ENCODE measurements at regions not wholly inside any gene's neighbourhood (a gene's known extent, or its start where the extent isn't known, plus 50 kb on each side); places are given as distances from the start of the nearest gene placed in this dataset.
A peak's percentile ranks its signal among the peaks of the same experiment; 100 is the strongest.

GRCh38 chr12:93318720-93319522 lies 58.8 kb upstream of the NUDT4 start:
- CTCF ChIA-PET = interaction anchor here (0.7 kb wide), 1 partner anchor 342 kb away, joined by 3 read pairs; no protein-coding TSS in a partner anchor
- H3K36me3 ChIP-seq (ENCODE audit: control insufficient read depth in 2 of 2, insufficient read depth in 1 of 2, low read length in 2 of 2) = no peaks in the 10 kb centered on the region
- no peak overlapping the region; the same call in 1 of the 2 replicates for H3K27ac ChIP-seq (ENCODE audit: extremely low read depth, low read depth, low read length)
- no peak overlapping the region for H3K4me3 ChIP-seq (ENCODE audit: low read depth, low read length)
- peaks cover 5% of the 10 kb centered on the region; the same call in 1 of the 2 replicates for H3K4me1 ChIP-seq (ENCODE audit: control insufficient read depth, insufficient read depth, low read length)
- H3K9me3 ChIP-seq (ENCODE audit: control insufficient read depth, insufficient read depth, low read depth, low read length) = no peaks in the 10 kb centered on the region
- POLR2A ChIA-PET = no interaction called here
- no peak for TF ChIP-seq INSM2 (tag by site-specific recombination; IDR thresholded peaks at IDR 0.05)
- peak; percentile 30; the same call in 1 of the 2 replicates for TF ChIP-seq ZNF366 (tag by site-specific recombination; conservative IDR thresholded peaks at IDR 0.05)
- TF ChIP-seq ZNF398 (tag by site-specific recombination; IDR thresholded peaks at IDR 0.05) = 0 out of 2 replicates have a peak, but pooled peaks have one; percentile 10
- peak; percentile 92; the same call in 1 of the 2 replicates for TF ChIP-seq ZBTB48 (tag by site-specific recombination; IDR thresholded peaks at IDR 0.05)
- no peak for TF ChIP-seq ZNF660 (tag by site-specific recombination; IDR thresholded peaks at IDR 0.05)
- 0 out of 2 replicates have a peak, but pooled peaks have one; percentile 23 for TF ChIP-seq ZEB2 (tag by site-specific recombination; IDR thresholded peaks at IDR 0.05)
- TF ChIP-seq PRDM6 (tag by site-specific recombination; IDR thresholded peaks at IDR 0.05) = peak; percentile 62
- TF ChIP-seq ZNF426 (tag by site-specific recombination; IDR thresholded peaks at IDR 0.05) = no peak
- TF ChIP-seq ZBTB20 (tag by site-specific recombination; IDR thresholded peaks at IDR 0.05) = peak; percentile 71
- TF ChIP-seq ZBTB44 (tag by site-specific recombination; IDR thresholded peaks at IDR 0.05) = 0 out of 2 replicates have a peak, but pooled peaks have one; percentile 39
- peak; percentile 49; the same call in 1 of the 2 replicates for TF ChIP-seq IKZF3 (tag by site-specific recombination; IDR thresholded peaks at IDR 0.05)
- no peak for TF ChIP-seq MZF1 (tag by site-specific recombination; IDR thresholded peaks at IDR 0.05; ENCODE audit: borderline replicate concordance)
- TF ChIP-seq ZNF335 (tag by site-specific recombination; conservative IDR thresholded peaks at IDR 0.05) = peak; percentile 43
- peak; percentile 64; the same call in 1 of the 2 replicates for TF ChIP-seq PRDM10 (tag by site-specific recombination; IDR thresholded peaks at IDR 0.05)
- TF ChIP-seq SP7 (tag by site-specific recombination; IDR thresholded peaks at IDR 0.05) = peak; percentile 91
- no peak for TF ChIP-seq ZNF837 (tag by site-specific recombination; IDR thresholded peaks at IDR 0.05)
- TF ChIP-seq OSR2 (tag by site-specific recombination; IDR thresholded peaks at IDR 0.05) = peak; percentile 35; the same call in 1 of the 2 replicates
- 0 out of 2 replicates have a peak, but pooled peaks have one; percentile 35 for TF ChIP-seq ZFHX2 (tag by site-specific recombination; conservative IDR thresholded peaks at IDR 0.05)
- no peak for TF ChIP-seq ZNF645 (tag by site-specific recombination; IDR thresholded peaks at IDR 0.05)
- peak; percentile 50; the same call in 1 of the 2 replicates for TF ChIP-seq FEZF1 (tag by site-specific recombination; IDR thresholded peaks at IDR 0.05)
- no peak for TF ChIP-seq MEIS1 (CRISPR knock-in tag; IDR thresholded peaks at IDR 0.05; ENCODE audit: borderline replicate concordance)
- 0 out of 2 replicates have a peak, but pooled peaks have one; percentile 20 for TF ChIP-seq ZNF692 (tag by site-specific recombination; IDR thresholded peaks at IDR 0.05)
- TF ChIP-seq YY2 (tag by site-specific recombination; IDR thresholded peaks at IDR 0.05) = peak; percentile 9; the same call in 1 of the 2 replicates

Data from HEK293 (cell line).